Suprapubic skin (tissue), 4 donors: ENCODE measurements at regions not wholly inside any gene's neighbourhood (a gene's known extent, or its start where the extent isn't known, plus 50 kb on each side); places are given as distances from the start of the nearest gene placed in this dataset.

ENCODE experiments used
- DNase-seq, 2 donors: peaks; one replicate each; pipeline ENCODE4 v3.0.0-alpha.2; 2019; ENCODE audit warnings: low spot score in 2 of 2
- H3K27ac ChIP-seq: fragments of 200-600 bp; sonication (generic); one replicate; pipeline ENCODE4 v1.5.1; 2019
- H3K27me3 ChIP-seq: fragments of 200-600 bp; sonication (generic); one replicate; pipeline ENCODE4 v1.5.1; 2019
- H3K36me3 ChIP-seq: fragments of 200-600 bp; sonication (generic); one replicate; pipeline ENCODE4 v1.5.1; 2019
- H3K4me1 ChIP-seq: fragments of 200-600 bp; sonication (generic); one replicate; pipeline ENCODE4 v1.5.1; 2019
- H3K4me3 ChIP-seq: fragments of 200-600 bp; sonication (generic); one replicate; pipeline ENCODE4 v1.5.1; 2019; ENCODE audit warnings: mild to moderate bottlenecking
- H3K9me3 ChIP-seq: fragments of 200-600 bp; sonication (generic); one replicate; pipeline ENCODE4 v1.5.1; 2019
- EP300 ChIP-seq: sonication (generic); formaldehyde crosslinking; IDR thresholded peaks from one replicate; pipeline ENCODE4 v1.6.1; 2017; ENCODE audit warnings: antibody characterized with exemption
- POLR2A ChIP-seq, 2 donors: fragments of 450-650 bp; IDR thresholded peaks; one replicate each; pipeline ENCODE4 v1.6.1; 2017; ENCODE audit warnings: antibody characterized with exemption in 2 of 2, mild to moderate bottlenecking in 2 of 2, moderate library complexity in 2 of 2
- POLR2AphosphoS5 ChIP-seq, 3 donors: sonication (generic); formaldehyde crosslinking; IDR thresholded peaks; one replicate each; pipeline ENCODE4 v1.6.1; 2017; ENCODE audit warnings: antibody characterized with exemption in 3 of 3
- WGBS: methylation state at CpG from one replicate; pipeline ENCODE4 v1.1.5; 2018; 5-methylcytosine and 5-hydroxymethylcytosine counted together
- TF ChIP-seq, protein P1 (sequence below), 2 donors: fragments of 200-600 bp in 1 of 2; fragments of 450-650 bp in 1 of 2; sonication (generic) in 1 of 2; IDR thresholded peaks; one replicate each; pipeline ENCODE4 v1.5.1; 2016 to 2019; ENCODE audit warnings: antibody characterized with exemption in 2 of 2, mild to moderate bottlenecking in 1 of 2, moderate library complexity in 1 of 2

GRCh38 chrX:40827331-40827730 lies 92.0 kb upstream of the MED14 start:
- no peaks in the 10 kb centered on the region for H3K36me3 ChIP-seq
- H3K4me3 ChIP-seq, result no peak overlapping the region
- H3K27ac ChIP-seq, result no peak overlapping the region
- no peaks in the 10 kb centered on the region for H3K9me3 ChIP-seq
- no peaks in the 10 kb centered on the region for H3K4me1 ChIP-seq
- 89% methylated on average over 4 of the region's 4 CpGs for WGBS
- DNase-seq, result no peak
- H3K27me3 ChIP-seq, result no peaks in the 10 kb centered on the region
- TF ChIP-seq POLR2A (IDR thresholded peaks at IDR 0.05) (no peak), POLR2AphosphoS5 (IDR thresholded peaks at IDR 0.05) (no peak), EP300 (no peak)
- TF ChIP-seq, protein P1, sequence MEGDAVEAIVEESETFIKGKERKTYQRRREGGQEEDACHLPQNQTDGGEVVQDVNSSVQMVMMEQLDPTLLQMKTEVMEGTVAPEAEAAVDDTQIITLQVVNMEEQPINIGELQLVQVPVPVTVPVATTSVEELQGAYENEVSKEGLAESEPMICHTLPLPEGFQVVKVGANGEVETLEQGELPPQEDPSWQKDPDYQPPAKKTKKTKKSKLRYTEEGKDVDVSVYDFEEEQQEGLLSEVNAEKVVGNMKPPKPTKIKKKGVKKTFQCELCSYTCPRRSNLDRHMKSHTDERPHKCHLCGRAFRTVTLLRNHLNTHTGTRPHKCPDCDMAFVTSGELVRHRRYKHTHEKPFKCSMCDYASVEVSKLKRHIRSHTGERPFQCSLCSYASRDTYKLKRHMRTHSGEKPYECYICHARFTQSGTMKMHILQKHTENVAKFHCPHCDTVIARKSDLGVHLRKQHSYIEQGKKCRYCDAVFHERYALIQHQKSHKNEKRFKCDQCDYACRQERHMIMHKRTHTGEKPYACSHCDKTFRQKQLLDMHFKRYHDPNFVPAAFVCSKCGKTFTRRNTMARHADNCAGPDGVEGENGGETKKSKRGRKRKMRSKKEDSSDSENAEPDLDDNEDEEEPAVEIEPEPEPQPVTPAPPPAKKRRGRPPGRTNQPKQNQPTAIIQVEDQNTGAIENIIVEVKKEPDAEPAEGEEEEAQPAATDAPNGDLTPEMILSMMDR (IDR thresholded peaks at IDR 0.05), result no peak

DNA sequence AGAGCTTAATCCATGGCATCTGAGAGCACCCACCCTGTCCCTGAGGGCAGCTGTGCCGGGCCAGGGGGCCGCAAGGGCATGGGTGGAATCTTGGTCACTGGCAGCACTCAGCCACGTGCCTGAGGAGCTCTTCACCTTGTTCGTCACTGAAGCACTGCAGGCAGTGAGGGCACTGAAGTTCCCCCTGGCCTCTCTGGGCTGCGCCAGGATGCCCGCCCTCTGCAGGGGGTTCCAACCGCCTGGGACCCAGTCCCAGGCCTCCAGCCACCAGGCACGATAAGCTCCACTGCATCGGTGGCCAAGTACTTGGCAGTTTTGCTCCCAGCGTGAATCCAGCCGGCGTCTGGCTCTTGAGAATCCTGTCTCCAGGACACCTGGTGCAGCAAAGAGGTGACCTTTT lies 96.4 kb upstream of the MED14 start:
- DNase-seq, result no peak
- 78% methylated on average over 7 of the region's 12 CpGs for WGBS
- Histone ChIP-seq H3K27ac (no peak overlapping the region), H3K4me3 (no peak overlapping the region), H3K36me3 (no peaks in the 10 kb centered on the region), H3K4me1 (no peaks in the 10 kb centered on the region), H3K27me3 (no peaks in the 10 kb centered on the region), H3K9me3 (no peaks in the 10 kb centered on the region)
- no peak for TF ChIP-seq POLR2A (IDR thresholded peaks at IDR 0.05)
- TF ChIP-seq EP300, result no peak
- TF ChIP-seq, protein P1 (IDR thresholded peaks at IDR 0.05), result no peak
- TF ChIP-seq POLR2AphosphoS5 (IDR thresholded peaks at IDR 0.05), result no peak

GRCh38 chrX:40832723-40833122 lies 97.4 kb upstream of the MED14 start:
- 92% methylated on average over 23 of the region's 39 CpGs for WGBS

DNA sequence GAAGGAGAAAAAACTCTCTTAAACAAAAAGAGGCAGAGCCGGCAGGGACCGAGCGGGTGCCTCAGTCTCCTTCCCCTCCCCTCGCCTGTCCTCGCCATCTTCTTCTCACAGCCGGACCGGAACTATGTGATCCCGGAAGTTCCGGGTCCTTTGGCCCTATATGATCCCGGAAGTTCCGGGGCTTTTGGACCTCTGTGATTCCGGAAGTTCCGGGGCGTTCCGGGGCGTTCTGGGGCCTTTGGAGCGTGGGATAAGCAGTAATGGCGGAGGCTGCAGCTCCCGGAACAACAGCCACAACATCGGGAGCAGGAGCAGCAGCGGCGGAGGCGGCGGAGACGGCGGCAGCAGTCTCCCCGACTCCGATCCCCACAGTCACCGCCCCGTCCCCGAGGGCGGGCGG lies 98.9 kb upstream of the MED14 start:
- Histone ChIP-seq H3K9me3 (no peaks in the 10 kb centered on the region), H3K4me1 (no peaks in the 10 kb centered on the region), H3K36me3 (no peaks in the 10 kb centered on the region), H3K4me3 (no peak overlapping the region), H3K27ac (no peak overlapping the region), H3K27me3 (no peaks in the 10 kb centered on the region)
- WGBS, result 94% methylated on average over 33 of the region's 33 CpGs
- no peak for TF ChIP-seq EP300
- TF ChIP-seq POLR2AphosphoS5 (IDR thresholded peaks at IDR 0.05), result no peak
- no peak for TF ChIP-seq POLR2A (IDR thresholded peaks at IDR 0.05)
- TF ChIP-seq, protein P1 (IDR thresholded peaks at IDR 0.05), result no peak
- no peak for DNase-seq

More at GRCh38 chrX:40832723-40833122, 97.4 kb upstream of the MED14 start:
- no peak for DNase-seq
- Histone ChIP-seq H3K27me3 (no peaks in the 10 kb centered on the region), H3K9me3 (no peaks in the 10 kb centered on the region), H3K4me1 (no peaks in the 10 kb centered on the region), H3K4me3 (no peak overlapping the region), H3K36me3 (no peaks in the 10 kb centered on the region), H3K27ac (no peak overlapping the region)
- no peak for TF ChIP-seq POLR2A (IDR thresholded peaks at IDR 0.05)
- TF ChIP-seq POLR2AphosphoS5 (IDR thresholded peaks at IDR 0.05), result no peak
- no peak for TF ChIP-seq EP300
- TF ChIP-seq, protein P1 (IDR thresholded peaks at IDR 0.05), result no peak

DNA sequence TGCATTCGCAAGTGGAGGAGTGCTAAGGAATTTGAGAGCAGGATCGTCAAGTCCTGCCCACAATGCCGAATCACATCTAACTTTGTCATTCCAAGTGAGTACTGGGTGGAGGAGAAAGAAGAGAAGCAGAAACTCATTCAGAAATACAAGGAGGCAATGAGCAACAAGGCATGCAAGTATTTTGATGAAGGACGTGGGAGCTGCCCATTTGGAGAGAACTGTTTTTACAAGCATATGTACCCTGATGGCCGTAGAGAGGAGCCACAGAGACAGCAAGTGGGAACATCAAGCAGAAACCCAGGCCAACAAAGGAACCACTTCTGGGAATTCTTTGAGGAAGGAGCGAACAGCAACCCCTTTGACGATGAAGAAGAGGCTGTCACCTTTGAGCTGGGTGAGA lies 100.2 kb upstream of the MED14 start:
- H3K9me3 ChIP-seq, result no peaks in the 10 kb centered on the region
- no peak for DNase-seq
- H3K27ac ChIP-seq, result no peak overlapping the region
- 76% methylated on average over 7 of the region's 7 CpGs for WGBS
- H3K4me3 ChIP-seq, result no peak overlapping the region
- H3K27me3 ChIP-seq, result no peaks in the 10 kb centered on the region
- TF ChIP-seq, protein P1 (IDR thresholded peaks at IDR 0.05), result no peak
- TF ChIP-seq EP300, result no peak
- no peaks in the 10 kb centered on the region for H3K36me3 ChIP-seq
- no peaks in the 10 kb centered on the region for H3K4me1 ChIP-seq
